H1 (cell line): ENCODE measurements at regions not wholly inside any gene's neighbourhood (a gene's known extent, or its start where the extent isn't known, plus 50 kb on each side); places are given as distances from the start of the nearest gene placed in this dataset.

ENCODE experiments used
- ASH2L ChIP-seq: fragments of 200-600, 300-600 bp; sonication (generic); IDR thresholded peaks from one replicate; pipeline ENCODE4 v1.7.1; 2017; ENCODE audit warnings: low read length
- ATF2 ChIP-seq: IDR thresholded peaks from 2 replicates; pipeline ENCODE4 v1.6.1; 2012; ENCODE audit warnings: low read length, inconsistent platforms
- ATF3 ChIP-seq: IDR thresholded peaks from 2 replicates; pipeline ENCODE4 v1.6.1; 2011; ENCODE audit warnings: low read depth, mild to moderate bottlenecking, low read length; ENCODE audit not compliant: insufficient read depth
- CBX5 ChIP-seq: fragments of 300-800, 300-1000 bp; sonication (generic); IDR thresholded peaks from 2 replicates; pipeline ENCODE4 v1.7.1; 2016; ENCODE audit warnings: antibody characterized with exemption, low read length, low read depth
- CBX8 ChIP-seq: fragments of 300-800, 300-1000 bp; sonication (generic); IDR thresholded peaks from 2 replicates; pipeline ENCODE4 v1.7.1; 2016; ENCODE audit warnings: low read depth, low read length, borderline replicate concordance
- CHD7 ChIP-seq: fragments of 300-600 bp; sonication (generic); IDR thresholded peaks from 2 replicates; pipeline ENCODE4 v1.7.1; 2012; ENCODE audit warnings: low read length, moderate library complexity, mild to moderate bottlenecking, inconsistent platforms; ENCODE audit not compliant: insufficient replicate concordance
- CREB1 ChIP-seq: IDR thresholded peaks from 2 replicates; pipeline ENCODE4 v1.6.1; 2012; ENCODE audit warnings: inconsistent platforms
- SIRT6 ChIP-seq: IDR thresholded peaks from one replicate; pipeline ENCODE4 v1.7.1; 2012; ENCODE audit warnings: low read length, inconsistent platforms
- USF2 ChIP-seq: IDR thresholded peaks from 2 replicates; pipeline ENCODE4 v1.6.1; 2011; ENCODE audit warnings: low read length, improper control_type of control experiment

- TF ChIP-seq CHD7 (no peak), ATF2 (no peak), CBX5 (no peak), CREB1 (no peak), USF2 (no peak), SIRT6 (no peak), ASH2L (no peak), ATF3 (no peak), CBX8 (no peak)
Measured at GRCh38 chr4:63171341-63171740, 1237.9 kb downstream of the TECRL start (continued).
